Keratinocyte (primary cell): ENCODE measurements at regions not wholly inside any gene's neighbourhood (a gene's known extent, or its start where the extent isn't known, plus 50 kb on each side); places are given as distances from the start of the nearest gene placed in this dataset.

Experiments used
- DNase-seq: peaks from one replicate; pipeline ENCODE4 v3.0.0-alpha.2; 2011; ENCODE audit warnings: low read depth, missing footprints, low spot score
- FAIRE-seq: peaks from 2 replicates; lab custom pipeline; 2011; peaks lifted over from hg19 to GRCh38; lab: Jason Lieb, UNC
- H2AFZ ChIP-seq: 2 replicates; pipeline ENCODE4 v1.6.0; 2012; ENCODE audit warnings: low read length, control low read depth, inconsistent platforms; ENCODE audit not compliant: control insufficient read depth
- H3K27ac ChIP-seq: 2 replicates; pipeline ENCODE4 v1.5.1; 2011; ENCODE audit warnings: low read length; ENCODE audit not compliant: control insufficient read depth, insufficient read depth
- H3K27me3 ChIP-seq: 3 replicates; pipeline ENCODE4 v1.6.0; 2011; ENCODE audit warnings: low read length; ENCODE audit not compliant: control insufficient read depth, insufficient read depth; ENCODE audit errors: extremely low read depth
- H3K36me3 ChIP-seq, 2 experiments: 2 replicates in 1 of 2; 3 replicates in 1 of 2; pipeline ENCODE4 v1.5.1; 2011; ENCODE audit warnings: low read length in 2 of 2, mild to moderate bottlenecking in 1 of 2; ENCODE audit not compliant: control insufficient read depth in 2 of 2, insufficient read depth in 2 of 2; ENCODE audit errors: extremely low read depth in 1 of 2
- H3K4me1 ChIP-seq: 3 replicates; pipeline ENCODE4 v1.5.1; 2011; ENCODE audit warnings: low read length; ENCODE audit not compliant: control insufficient read depth, insufficient read depth; ENCODE audit errors: extremely low read depth
- H3K4me2 ChIP-seq: 3 replicates; pipeline ENCODE4 v1.6.0; 2011; ENCODE audit warnings: low read depth, low read length; ENCODE audit not compliant: control insufficient read depth, insufficient read depth; ENCODE audit errors: extremely low read depth
- H3K4me3 ChIP-seq, 3 experiments: fragments of 200-600 bp in 1 of 3; sonication (generic) in 1 of 3; 2 replicates in 2 of 3; 3 replicates in 1 of 3; pipeline ENCODE4 v1.5.1; 2011 to 2016; ENCODE audit warnings: low read length in 3 of 3, mild to moderate bottlenecking in 3 of 3, control low read depth in 2 of 3, inconsistent platforms in 1 of 3, low read depth in 1 of 3, mixed read lengths in 1 of 3, mixed run types in 1 of 3, moderate library complexity in 1 of 3; ENCODE audit not compliant: control insufficient read depth in 2 of 3, insufficient read depth in 2 of 3; ENCODE audit errors: extremely low read depth in 1 of 3
- H3K79me2 ChIP-seq: 2 replicates; pipeline ENCODE4 v1.6.0; 2012; ENCODE audit warnings: low read length; ENCODE audit not compliant: control insufficient read depth, insufficient read depth
- H3K9ac ChIP-seq: 3 replicates; pipeline ENCODE4 v1.6.0; 2011; ENCODE audit warnings: low read length; ENCODE audit not compliant: control insufficient read depth, insufficient read depth; ENCODE audit errors: extremely low read depth
- H3K9me1 ChIP-seq: 3 replicates; pipeline ENCODE4 v1.6.0; 2011; ENCODE audit warnings: low read length; ENCODE audit not compliant: control insufficient read depth, insufficient read depth; ENCODE audit errors: extremely low read depth
- H3K9me3 ChIP-seq: 2 replicates; pipeline ENCODE4 v1.5.1; 2012; ENCODE audit warnings: low read depth, low read length; ENCODE audit not compliant: control insufficient read depth
- H4K20me1 ChIP-seq: 3 replicates; pipeline ENCODE4 v1.6.0; 2011; ENCODE audit warnings: low read length; ENCODE audit not compliant: control insufficient read depth, insufficient read depth; ENCODE audit errors: extremely low read depth
- EZH2 ChIP-seq: IDR thresholded peaks from one replicate; pipeline ENCODE4 v1.6.1; 2012; ENCODE audit warnings: inconsistent platforms, mild to moderate bottlenecking, low read length, moderate library complexity
- dilution Hi-C: fragments of 300-500 bp; cut with MboI; formaldehyde crosslinking; loops from one replicate; pipeline ENCODE4 v1.7.0; 2020; ENCODE audit warnings: low sequenced_read_pairs; ENCODE audit not compliant: extremely low pct_ligation_motif_present
- TF ChIP-seq, protein P1 (sequence below), 3 experiments: IDR thresholded peaks in 1 of 3; conservative IDR thresholded peaks in 1 of 3; optimal IDR thresholded peaks in 1 of 3; 2 replicates in 2 of 3; 3 replicates in 1 of 3; pipeline versions ENCODE3 to v1.5.1; 2011; ENCODE audit warnings: low read length in 3 of 3, mild to moderate bottlenecking in 3 of 3, moderate library complexity in 2 of 3, control low read depth in 1 of 3, inconsistent platforms in 1 of 3; ENCODE audit not compliant: insufficient read depth in 2 of 3; ENCODE audit errors: extremely low read depth in 1 of 3

DNA sequence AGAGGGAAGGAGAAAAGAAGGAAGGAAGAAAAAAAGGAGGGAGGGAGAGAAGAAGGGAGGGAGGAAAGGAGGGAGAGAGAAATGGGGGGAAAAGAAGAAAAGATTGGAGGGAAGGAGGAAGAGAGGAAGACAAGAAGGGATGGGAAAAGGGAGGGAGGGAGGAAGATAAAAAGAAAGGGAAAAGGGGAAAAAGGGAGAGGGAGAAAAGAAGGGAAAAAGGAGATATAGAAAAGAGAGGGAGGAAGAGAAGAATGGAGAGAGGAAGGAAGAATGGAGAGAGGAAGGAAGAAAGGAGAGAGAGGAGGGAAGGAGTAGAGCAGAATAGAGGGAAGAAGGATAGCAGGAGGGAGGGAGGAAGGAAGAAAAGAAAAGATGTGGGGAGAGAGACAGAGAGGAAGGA, 334.6 kb downstream of the TSHZ3 start:
- Histone ChIP-seq H3K9me1 (no peaks in the 10 kb centered on the region), H3K9me3 (no peaks in the 10 kb centered on the region), H3K4me2 (no peak overlapping the region), H2AFZ (no peak overlapping the region), H3K27ac (no peak overlapping the region), H3K27me3 (no peaks in the 10 kb centered on the region), H3K4me3 (no peak overlapping the region), H3K4me1 (no peaks in the 10 kb centered on the region), H4K20me1 (no peaks in the 10 kb centered on the region), H3K79me2 (no peaks in the 10 kb centered on the region), H3K36me3 (no peaks in the 10 kb centered on the region), H3K9ac (no peak overlapping the region)
- dilution Hi-C loops = no loop called here
- no peak for FAIRE-seq
- TF ChIP-seq, protein P1, sequence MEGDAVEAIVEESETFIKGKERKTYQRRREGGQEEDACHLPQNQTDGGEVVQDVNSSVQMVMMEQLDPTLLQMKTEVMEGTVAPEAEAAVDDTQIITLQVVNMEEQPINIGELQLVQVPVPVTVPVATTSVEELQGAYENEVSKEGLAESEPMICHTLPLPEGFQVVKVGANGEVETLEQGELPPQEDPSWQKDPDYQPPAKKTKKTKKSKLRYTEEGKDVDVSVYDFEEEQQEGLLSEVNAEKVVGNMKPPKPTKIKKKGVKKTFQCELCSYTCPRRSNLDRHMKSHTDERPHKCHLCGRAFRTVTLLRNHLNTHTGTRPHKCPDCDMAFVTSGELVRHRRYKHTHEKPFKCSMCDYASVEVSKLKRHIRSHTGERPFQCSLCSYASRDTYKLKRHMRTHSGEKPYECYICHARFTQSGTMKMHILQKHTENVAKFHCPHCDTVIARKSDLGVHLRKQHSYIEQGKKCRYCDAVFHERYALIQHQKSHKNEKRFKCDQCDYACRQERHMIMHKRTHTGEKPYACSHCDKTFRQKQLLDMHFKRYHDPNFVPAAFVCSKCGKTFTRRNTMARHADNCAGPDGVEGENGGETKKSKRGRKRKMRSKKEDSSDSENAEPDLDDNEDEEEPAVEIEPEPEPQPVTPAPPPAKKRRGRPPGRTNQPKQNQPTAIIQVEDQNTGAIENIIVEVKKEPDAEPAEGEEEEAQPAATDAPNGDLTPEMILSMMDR (optimal IDR thresholded peaks at IDR 0.05 in 1 of 3, IDR thresholded peaks at IDR 0.05 in 1 of 3, conservative IDR thresholded peaks at IDR 0.05 in 1 of 3; ENCODE audit: extremely low read depth in 1 of 3, insufficient read depth in 2 of 3, low read length in 3 of 3) = no peak
- no peak for TF ChIP-seq EZH2
- no peak for DNase-seq

DNA sequence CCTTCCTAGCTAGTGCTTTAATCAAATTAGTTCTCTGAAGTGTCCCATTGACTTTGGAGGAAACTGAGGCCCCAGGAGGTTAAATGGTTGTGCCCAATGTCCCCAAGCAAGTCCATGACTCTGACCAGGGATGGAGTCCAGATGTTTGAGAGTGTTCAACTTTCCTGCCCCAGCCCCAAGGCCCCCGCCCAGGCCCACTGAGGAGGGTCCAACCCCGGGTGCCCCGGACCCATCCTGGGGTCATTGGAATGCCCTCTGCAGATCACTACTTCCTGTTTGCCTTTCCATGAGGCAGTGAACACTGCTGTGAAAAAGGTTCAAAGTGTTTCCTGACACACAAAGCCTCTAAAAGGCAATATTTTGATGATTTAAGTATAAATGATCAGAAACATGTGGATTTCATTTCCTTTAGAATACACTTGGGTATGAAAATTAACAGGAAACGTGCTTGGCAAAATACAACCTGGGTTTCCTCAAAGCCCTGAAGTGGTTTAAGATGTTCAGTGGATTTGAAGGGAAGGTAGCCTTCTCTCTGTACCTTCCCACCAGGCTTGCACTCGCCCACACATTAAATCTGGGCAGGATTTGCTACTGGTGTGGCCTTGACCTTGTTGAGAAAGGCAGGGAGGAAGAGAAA, 335.7 kb downstream of the TSHZ3 start:
- Histone ChIP-seq H3K9me1 (no peaks in the 10 kb centered on the region), H3K36me3 (no peaks in the 10 kb centered on the region), H3K27ac (no peak overlapping the region), H3K4me1 (no peaks in the 10 kb centered on the region), H4K20me1 (no peaks in the 10 kb centered on the region), H3K9ac (no peak overlapping the region), H3K4me3 (no peak overlapping the region), H3K4me2 (no peak overlapping the region), H2AFZ (no peak overlapping the region), H3K27me3 (no peaks in the 10 kb centered on the region), H3K9me3 (no peaks in the 10 kb centered on the region), H3K79me2 (no peaks in the 10 kb centered on the region)
- dilution Hi-C loops = no loop called here
- no peak for FAIRE-seq
- no peak for DNase-seq
- no peak for TF ChIP-seq EZH2
- TF ChIP-seq, protein P1 (optimal IDR thresholded peaks at IDR 0.05 in 1 of 3, IDR thresholded peaks at IDR 0.05 in 1 of 3, conservative IDR thresholded peaks at IDR 0.05 in 1 of 3; ENCODE audit: extremely low read depth in 1 of 3, insufficient read depth in 2 of 3, low read length in 3 of 3) = no peak
